ENCODE measurements at regions not wholly inside any gene's neighbourhood (a gene's known extent, or its start where the extent isn't known, plus 50 kb on each side); places are given as distances from the start of the nearest gene placed in this dataset.

DNA sequence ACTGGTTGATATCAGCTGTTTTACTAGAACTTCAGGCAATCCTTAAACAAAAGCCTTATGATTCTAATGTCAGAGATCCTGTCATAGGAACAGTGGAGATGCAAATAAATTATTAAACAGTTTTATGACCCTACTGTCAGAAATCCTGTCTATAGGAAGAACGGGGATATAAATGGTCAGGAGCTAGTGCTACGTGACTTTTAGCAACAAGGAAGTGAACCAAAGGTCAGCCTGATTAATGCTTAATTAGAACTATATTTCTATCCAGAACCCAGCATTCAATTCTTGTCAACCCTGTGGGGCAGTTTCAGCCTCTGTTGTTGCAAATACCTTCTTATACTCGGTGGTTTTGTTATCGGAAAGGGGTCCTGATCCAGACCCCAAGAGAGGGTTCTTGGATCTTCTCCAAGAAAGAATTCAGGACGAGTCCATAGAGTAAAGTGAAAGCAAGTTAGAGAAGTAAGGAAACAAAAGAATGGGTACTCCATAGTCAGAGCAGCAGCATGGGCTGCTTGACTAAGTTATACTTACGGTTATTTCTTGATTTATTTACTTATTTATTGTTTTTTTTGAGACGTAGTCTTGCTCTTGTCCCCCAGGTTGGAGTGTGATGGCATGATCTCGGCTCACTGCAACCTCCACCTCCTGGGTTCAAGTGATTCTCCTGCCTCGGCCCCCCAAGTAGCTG lies 59.9 kb upstream of the RNU6-1 start:
- Histone ChIP-seq H3K4me2 (ENCODE audit: extremely low read depth, insufficient read depth, low read length) (no peak overlapping the region), H3K4me1 (ENCODE audit: control insufficient read depth, extremely low read depth, insufficient read depth, low read length) (no peaks in the 10 kb centered on the region), H4K20me1 (ENCODE audit: control insufficient read depth, extremely low read depth, insufficient read depth, low read length) (no peaks in the 10 kb centered on the region), H3K79me2 (ENCODE audit: control insufficient read depth, insufficient read depth, low read length) (no peaks in the 10 kb centered on the region), H3K27me3 (ENCODE audit: control insufficient read depth, insufficient read depth, low read length) (no peaks in the 10 kb centered on the region), H3K9ac (ENCODE audit: insufficient read depth, low read length) (no peak overlapping the region), H3K27ac (ENCODE audit: insufficient read depth, low read length) (no peak overlapping the region), H3K9me3 (ENCODE audit: control insufficient read depth, insufficient read depth, low read depth, low read length) (no peaks in the 10 kb centered on the region), H2AFZ (ENCODE audit: low read length) (no peak overlapping the region), H3K36me3 (ENCODE audit: control insufficient read depth, insufficient read depth, low read length) (no peaks in the 10 kb centered on the region), H3K4me3 (replicated peaks in 1 of 4; ENCODE audit: control extremely low read depth in 1 of 4, insufficient read depth in 1 of 4, low read depth in 3 of 4, low read length in 4 of 4) (no peak overlapping the region)
- TF ChIP-seq EZH2 (IDR thresholded peaks at IDR 0.05; ENCODE audit: low read length, missing control alignments) = no peak
- TF ChIP-seq, protein P1, sequence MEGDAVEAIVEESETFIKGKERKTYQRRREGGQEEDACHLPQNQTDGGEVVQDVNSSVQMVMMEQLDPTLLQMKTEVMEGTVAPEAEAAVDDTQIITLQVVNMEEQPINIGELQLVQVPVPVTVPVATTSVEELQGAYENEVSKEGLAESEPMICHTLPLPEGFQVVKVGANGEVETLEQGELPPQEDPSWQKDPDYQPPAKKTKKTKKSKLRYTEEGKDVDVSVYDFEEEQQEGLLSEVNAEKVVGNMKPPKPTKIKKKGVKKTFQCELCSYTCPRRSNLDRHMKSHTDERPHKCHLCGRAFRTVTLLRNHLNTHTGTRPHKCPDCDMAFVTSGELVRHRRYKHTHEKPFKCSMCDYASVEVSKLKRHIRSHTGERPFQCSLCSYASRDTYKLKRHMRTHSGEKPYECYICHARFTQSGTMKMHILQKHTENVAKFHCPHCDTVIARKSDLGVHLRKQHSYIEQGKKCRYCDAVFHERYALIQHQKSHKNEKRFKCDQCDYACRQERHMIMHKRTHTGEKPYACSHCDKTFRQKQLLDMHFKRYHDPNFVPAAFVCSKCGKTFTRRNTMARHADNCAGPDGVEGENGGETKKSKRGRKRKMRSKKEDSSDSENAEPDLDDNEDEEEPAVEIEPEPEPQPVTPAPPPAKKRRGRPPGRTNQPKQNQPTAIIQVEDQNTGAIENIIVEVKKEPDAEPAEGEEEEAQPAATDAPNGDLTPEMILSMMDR (conservative IDR thresholded peaks at IDR 0.05 in 1 of 2, IDR thresholded peaks at IDR 0.05 in 1 of 2; ENCODE audit: low read depth in 1 of 2, low read length in 2 of 2) = no peak
- DNase-seq (ENCODE audit: low read depth in 2 of 2) = no peak

DNA sequence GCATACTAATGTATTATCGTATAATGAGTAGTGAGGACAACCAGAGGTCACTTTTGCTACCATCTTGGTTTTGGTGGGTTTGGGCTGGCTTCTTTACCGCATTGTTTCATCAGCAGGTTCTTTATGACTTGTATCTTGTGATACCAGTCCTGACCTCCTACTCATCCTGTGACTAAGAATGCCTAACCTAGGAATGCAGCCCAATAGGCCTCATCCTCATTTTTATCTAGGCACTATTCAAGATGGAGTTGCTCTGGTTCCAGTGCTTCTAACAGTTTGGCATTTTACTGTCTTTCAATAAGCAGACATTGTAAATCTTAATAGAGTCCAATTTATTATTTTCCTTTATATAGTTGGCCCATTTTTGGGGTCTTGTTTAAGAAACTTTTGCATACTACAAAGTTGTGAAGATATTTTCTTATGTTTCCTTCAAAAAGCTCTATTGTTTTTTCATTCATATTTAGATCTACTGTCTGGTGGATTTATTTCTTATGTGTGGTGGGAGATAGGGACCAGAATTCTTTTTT lies 60.8 kb upstream of the RNU6-1 start:
- H3K79me2 ChIP-seq (ENCODE audit: control insufficient read depth, insufficient read depth, low read length) = no peaks in the 10 kb centered on the region
- TF ChIP-seq, protein P1 (conservative IDR thresholded peaks at IDR 0.05 in 1 of 2, IDR thresholded peaks at IDR 0.05 in 1 of 2; ENCODE audit: low read depth in 1 of 2, low read length in 2 of 2) = no peak
- TF ChIP-seq EZH2 (IDR thresholded peaks at IDR 0.05; ENCODE audit: low read length, missing control alignments) = no peak

DNA sequence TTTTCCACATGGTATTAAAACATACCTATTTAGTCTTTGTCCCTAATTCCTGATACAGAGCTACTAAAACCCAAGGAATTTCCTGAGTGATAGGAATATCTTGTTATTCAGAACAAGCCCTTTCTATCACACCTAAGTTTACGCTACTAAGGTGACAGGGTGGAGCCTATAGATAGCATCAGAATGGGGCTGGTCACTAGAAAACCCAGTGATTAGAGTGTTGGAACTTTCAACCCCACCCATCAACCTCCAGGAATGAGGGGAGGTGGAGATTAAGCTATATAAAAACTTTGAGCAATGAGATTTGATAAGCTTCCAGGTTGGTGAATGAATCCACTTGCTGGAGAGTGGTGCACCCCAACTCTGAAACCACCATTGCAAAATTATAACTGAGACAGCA lies 62.1 kb upstream of the RNU6-1 start:
- TF ChIP-seq, protein P1 (conservative IDR thresholded peaks at IDR 0.05 in 1 of 2, IDR thresholded peaks at IDR 0.05 in 1 of 2; ENCODE audit: low read depth in 1 of 2, low read length in 2 of 2) = no peak

More for the DNA sequence above, 60.8 kb upstream of the RNU6-1 start:
- no peak overlapping the region for H3K27ac ChIP-seq (ENCODE audit: insufficient read depth, low read length)
- no peaks in the 10 kb centered on the region for H3K4me1 ChIP-seq (ENCODE audit: control insufficient read depth, extremely low read depth, insufficient read depth, low read length)
- no peaks in the 10 kb centered on the region for H3K27me3 ChIP-seq (ENCODE audit: control insufficient read depth, insufficient read depth, low read length)
- H3K36me3 ChIP-seq (ENCODE audit: control insufficient read depth, insufficient read depth, low read length) = no peaks in the 10 kb centered on the region
- H3K4me3 ChIP-seq (replicated peaks in 1 of 4; ENCODE audit: control extremely low read depth in 1 of 4, insufficient read depth in 1 of 4, low read depth in 3 of 4, low read length in 4 of 4) = no peak overlapping the region
- DNase-seq (ENCODE audit: low read depth in 2 of 2) = no peak
- no peak overlapping the region for H3K9ac ChIP-seq (ENCODE audit: insufficient read depth, low read length)
- H2AFZ ChIP-seq (ENCODE audit: low read length) = no peak overlapping the region
- no peak overlapping the region for H3K4me2 ChIP-seq (ENCODE audit: extremely low read depth, insufficient read depth, low read length)
- no peaks in the 10 kb centered on the region for H4K20me1 ChIP-seq (ENCODE audit: control insufficient read depth, extremely low read depth, insufficient read depth, low read length)
- no peaks in the 10 kb centered on the region for H3K9me3 ChIP-seq (ENCODE audit: control insufficient read depth, insufficient read depth, low read depth, low read length)

More for the DNA sequence above, 62.1 kb upstream of the RNU6-1 start:
- H3K4me2 ChIP-seq (ENCODE audit: extremely low read depth, insufficient read depth, low read length) = no peak overlapping the region
- no peaks in the 10 kb centered on the region for H3K9me3 ChIP-seq (ENCODE audit: control insufficient read depth, insufficient read depth, low read depth, low read length)
- H2AFZ ChIP-seq (ENCODE audit: low read length) = no peak overlapping the region
- no peak overlapping the region for H3K4me3 ChIP-seq (replicated peaks in 1 of 4; ENCODE audit: control extremely low read depth in 1 of 4, insufficient read depth in 1 of 4, low read depth in 3 of 4, low read length in 4 of 4)
- H3K27ac ChIP-seq (ENCODE audit: insufficient read depth, low read length) = no peak overlapping the region
- H3K79me2 ChIP-seq (ENCODE audit: control insufficient read depth, insufficient read depth, low read length) = no peaks in the 10 kb centered on the region
- H3K27me3 ChIP-seq (ENCODE audit: control insufficient read depth, insufficient read depth, low read length) = no peaks in the 10 kb centered on the region
- H3K36me3 ChIP-seq (ENCODE audit: control insufficient read depth, insufficient read depth, low read length) = no peaks in the 10 kb centered on the region
- H4K20me1 ChIP-seq (ENCODE audit: control insufficient read depth, extremely low read depth, insufficient read depth, low read length) = no peaks in the 10 kb centered on the region
- H3K9ac ChIP-seq (ENCODE audit: insufficient read depth, low read length) = no peak overlapping the region
- DNase-seq (ENCODE audit: low read depth in 2 of 2) = no peak
- H3K4me1 ChIP-seq (ENCODE audit: control insufficient read depth, extremely low read depth, insufficient read depth, low read length) = no peaks in the 10 kb centered on the region

All from fibroblast of lung (primary cell).